ENCODE measurements at regions not wholly inside any gene's neighbourhood (a gene's known extent, or its start where the extent isn't known, plus 50 kb on each side); places are given as distances from the start of the nearest gene placed in this dataset.
A peak's percentile ranks its signal among the peaks of the same experiment; 100 is the strongest.
"Not testable (repeated sequence)": the region's sequence is repeated elsewhere in the genome, so short reads cannot be mapped to it uniquely, and the experiment has no call there.

DNA sequence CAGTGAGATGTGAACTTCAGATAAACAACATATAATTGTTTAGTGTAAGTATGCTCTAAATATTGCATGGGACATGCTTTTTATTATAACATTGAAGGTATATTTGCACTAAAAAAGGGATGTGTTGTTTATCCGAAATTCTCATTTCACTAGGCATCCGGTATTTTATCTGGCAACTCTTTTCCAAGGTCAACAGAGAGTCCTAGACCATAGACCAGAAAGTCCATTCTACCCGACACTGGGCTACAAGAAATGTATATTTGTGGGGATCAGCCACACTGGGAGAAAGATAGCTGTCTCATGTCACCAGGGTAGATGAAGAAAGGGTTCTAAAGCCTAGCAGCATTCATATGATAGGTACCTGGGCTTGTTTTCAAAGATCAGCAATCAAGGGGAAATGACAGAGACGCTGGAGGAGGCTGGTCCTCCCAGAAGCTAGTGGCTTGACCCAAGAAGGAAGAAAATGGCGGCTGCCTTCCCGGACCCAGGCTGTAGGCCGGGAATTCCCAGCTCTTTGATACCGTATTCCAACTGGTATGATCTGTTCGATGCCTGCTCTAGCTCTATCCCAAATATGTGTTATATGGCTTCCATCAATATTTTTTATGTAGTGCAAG, 161.1 kb upstream of the IRF2BP2 start:
- DNase-seq: no peak

GRCh38 chr1:234769986-234770795, 160.2 kb upstream of the IRF2BP2 start:
- no peak for DNase-seq

DNA sequence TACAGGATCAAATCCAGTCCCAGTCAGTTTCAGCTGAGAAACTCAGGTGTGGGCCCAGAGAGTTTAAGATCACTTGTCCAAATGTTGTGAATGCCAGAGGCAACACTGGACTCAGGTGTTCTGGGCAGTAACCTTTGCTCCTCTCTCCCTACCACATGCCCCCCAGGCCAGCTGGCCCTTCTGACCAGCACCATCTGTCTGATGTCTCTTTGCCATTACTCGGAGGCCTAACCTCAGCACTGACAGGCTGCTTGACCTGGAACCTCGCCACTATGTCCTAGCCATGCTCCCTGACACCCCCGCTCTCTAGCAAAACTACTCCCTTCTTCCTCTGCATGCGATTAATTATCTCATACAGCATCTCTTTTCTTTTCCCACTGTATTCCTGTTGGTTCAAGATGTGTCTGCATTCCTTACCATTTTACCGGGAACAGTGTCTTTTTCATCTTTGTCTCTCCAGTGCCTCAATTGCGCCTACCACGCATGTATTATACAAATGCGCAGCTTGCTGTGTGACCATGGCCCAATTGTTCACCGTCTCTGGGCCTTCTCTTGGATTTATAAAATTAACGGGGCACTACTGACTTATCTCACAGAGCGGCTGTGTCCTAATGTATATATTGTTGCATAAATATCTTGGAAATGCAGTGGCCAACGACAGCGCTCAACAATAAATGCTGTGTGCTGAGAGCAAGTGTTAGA, 159.5 kb upstream of the IRF2BP2 start:
- DNase-seq: no peak

DNA sequence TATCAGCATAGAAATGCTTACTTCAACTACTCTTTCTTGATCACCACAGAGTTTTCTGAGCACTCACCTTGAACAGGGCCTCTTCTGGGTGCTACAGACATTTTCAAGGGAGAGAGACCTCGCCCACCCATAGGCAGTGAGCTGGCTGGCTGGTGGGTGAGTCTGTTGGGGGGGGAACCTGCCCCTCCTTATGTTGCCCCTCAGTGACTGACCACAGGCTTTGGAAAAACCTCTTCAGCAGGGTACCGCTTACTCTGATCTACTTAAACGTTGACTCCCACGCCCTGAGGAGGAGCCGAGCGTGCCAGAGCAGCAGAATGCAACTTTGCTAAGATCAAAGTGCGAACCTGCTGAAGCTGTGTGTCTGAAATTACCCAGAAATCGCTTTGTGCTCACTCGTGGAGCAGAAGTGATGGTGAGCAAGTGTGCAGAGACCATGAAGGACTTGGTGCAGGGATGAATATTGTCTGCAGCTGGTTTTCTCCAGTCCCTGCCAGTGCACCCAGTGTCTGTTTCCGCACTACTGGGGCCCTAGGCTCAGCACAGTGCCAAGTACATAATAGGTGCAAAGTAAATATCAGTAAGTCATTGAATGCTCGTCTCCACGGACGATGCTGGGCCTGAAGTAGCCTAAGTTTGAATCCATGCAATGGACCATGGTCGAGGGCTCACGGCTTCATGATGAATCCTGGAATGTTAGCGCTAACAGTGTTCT, 158.7 kb upstream of the IRF2BP2 start:
- DNase-seq: no peak

GRCh38 chr1:234768171-234768568, 158.2 kb upstream of the IRF2BP2 start:
- DNase-seq: no peak

GRCh38 chr1:234765672-234766071, 155.7 kb upstream of the IRF2BP2 start:
- DNase-seq: no peak

DNA sequence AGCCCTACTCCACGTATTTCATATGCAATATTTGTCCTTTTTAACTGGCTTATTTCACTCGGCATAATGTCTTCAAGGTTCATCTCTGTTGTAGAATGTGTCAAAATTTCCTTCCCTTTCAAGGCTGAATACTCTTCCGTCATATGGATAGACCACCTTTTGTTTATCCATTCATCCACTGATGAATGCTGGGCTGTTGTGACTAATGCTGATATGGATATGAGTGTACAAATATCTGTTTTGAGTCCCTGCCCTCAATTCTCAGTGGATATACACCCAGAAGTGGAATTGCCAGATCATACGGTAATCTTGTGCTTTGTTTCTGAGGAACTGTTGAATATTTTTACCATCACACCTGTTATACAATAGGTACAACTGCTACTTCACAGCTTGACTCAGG, 155.2 kb upstream of the IRF2BP2 start:
- DNase-seq: no peak

GRCh38 chr1:234763910-234764309, 153.9 kb upstream of the IRF2BP2 start:
- no peak for DNase-seq

- no peak for DNase-seq
These were observed 153.4 kb upstream of the IRF2BP2 start for GRCh38 chr1:234763367-234763766.

DNA sequence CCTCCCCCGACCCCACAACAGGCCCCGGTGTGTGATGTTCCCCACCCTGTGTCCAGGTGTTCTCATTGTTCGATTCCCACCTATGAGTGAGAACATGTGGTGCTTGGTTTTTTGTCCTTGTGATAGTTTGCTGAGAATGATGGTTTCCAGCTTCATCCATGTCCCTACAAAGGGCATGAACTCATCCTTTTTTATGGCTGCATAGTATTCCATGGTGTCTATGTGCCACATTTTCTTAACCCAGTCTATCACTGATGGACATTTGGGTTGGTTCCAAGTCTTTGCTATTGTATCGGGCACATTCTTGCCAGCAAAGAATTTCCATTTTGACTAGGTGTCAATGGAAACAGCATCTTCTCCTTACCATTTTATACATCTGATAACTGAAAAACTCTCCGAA, 152.1 kb upstream of the IRF2BP2 start:
- not testable (repeated sequence) for DNase-seq

DNA sequence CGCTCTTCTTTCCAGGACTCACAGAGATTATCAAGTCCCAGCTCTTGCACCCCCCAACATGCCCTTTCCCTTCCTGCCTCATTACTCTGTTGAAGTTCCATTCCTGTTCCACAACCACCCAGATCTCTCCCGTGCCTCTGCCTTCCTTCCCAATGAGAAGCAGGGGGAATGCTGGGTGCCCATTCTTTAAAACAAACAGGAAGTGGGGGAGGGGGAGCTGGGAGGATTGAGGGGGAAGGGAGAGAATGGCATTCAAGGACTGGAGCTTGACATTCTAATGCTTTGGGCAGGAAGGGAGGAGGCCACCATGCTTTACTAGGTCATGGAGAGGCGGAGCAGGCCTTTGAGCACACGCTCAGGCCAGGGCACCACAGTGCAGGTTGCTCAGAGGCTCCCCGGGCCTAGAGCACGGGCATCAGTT, 150.3 kb upstream of the IRF2BP2 start:
- DNase-seq: no peak

DNA sequence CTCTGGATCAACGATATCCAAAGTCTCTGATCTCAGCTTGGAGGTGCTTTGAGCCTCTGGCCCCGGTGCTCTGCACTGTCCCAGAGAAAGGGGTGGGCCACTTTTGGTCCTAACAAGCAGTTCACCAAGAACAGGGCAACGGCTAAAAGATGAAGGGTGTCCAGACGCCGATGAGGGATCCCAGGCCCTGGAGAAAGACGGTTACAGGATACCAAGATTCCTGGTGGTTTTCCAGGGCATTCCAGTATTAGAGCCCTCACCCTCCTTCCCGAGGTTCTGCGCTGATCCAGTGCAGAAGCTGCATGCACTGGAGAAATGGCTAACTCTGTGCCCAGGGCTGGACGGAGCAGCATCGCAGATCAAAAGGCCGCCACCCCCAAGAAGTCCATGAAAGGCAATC, 149.9 kb upstream of the IRF2BP2 start:
- no peak for DNase-seq

DNA sequence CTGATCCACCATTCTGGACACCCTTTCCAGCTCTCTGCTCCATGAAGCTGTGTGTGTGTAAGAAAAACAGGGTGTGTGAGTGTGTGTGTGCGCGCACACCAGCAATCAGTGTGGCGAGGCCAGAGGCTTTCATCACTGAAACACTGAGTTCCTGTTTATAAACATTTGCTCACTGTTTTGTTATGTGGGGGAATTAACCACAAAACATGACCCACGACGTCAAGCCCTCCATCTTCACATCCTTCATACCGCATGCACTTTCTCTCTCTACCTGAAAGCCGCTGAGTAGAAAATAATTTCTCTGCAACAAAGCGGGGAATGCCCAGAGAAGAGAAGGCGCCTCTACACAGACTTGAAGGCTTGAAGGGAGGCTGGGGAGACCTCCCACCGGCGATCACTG, 148.9 kb upstream of the IRF2BP2 start:
- DNase-seq: no peak

DNA sequence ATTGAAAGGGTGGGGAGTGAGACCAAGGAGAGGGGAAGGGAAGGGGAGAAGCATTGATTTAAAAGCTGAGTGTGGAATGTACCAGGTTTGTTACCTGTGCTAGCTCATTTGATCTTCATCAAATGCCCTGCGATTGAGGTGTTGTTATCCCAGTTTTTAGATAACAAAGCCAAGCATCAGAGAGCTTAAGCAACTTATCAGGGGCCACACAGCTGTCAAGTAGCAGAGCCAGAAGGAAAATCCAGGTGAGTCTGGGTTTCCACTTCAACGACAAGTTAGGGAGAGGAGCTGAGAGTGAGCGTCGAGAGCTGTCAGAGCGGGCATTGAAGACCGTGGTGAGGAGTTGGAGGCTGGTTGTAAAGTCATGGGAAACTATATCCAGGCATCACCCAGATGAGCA, 146.9 kb upstream of the IRF2BP2 start:
- DNase-seq: no peak

GRCh38 chr1:234756066-234756774, 146.2 kb upstream of the IRF2BP2 start:
- no peak for DNase-seq

- DNase-seq: no peak
These were observed 145.5 kb upstream of the IRF2BP2 start for GRCh38 chr1:234755449-234755863.

GRCh38 chr1:234753979-234754378, 144.0 kb upstream of the IRF2BP2 start:
- DNase-seq: no peak

DNA sequence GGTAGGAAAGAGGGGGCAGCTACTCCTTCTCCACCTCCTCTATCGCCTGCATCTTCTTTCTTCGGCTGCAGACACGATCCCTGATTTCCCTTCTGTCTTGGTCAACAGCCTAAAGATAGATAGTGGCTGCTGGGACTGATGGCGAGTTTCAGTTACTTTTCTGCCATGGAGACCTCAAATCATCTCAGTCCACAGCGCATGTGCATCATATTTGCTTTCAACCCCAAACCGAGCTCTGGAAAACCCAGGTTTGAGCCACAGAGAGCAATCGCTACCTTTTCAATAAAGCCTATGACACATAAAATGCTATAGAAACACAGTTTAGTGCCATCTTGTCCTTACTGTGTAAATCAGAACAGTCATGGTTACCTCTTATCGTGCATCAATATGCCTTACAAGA, 142.9 kb upstream of the IRF2BP2 start:
- no peak for DNase-seq

DNA sequence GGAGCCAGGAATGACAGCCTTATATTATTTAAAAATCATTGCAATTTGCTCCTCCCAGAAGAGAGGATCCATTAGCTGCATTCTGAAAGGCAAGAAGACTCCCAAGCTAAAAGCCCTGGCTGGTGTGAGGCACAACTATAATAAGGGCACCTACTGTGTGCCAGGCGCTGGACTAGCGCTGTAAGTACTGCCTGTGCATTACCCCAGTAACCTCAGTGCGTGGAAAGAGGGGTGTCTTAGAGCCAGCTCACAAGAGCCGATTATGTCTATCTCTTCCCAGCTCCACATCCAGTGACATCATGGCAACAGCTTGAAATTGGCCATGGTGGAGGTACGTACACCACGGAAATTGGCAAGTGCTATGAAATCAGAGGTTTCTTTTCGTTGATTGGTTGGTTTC, 141.7 kb upstream of the IRF2BP2 start:
- DNase-seq: no peak

- peak; percentile 45 for DNase-seq
These were observed 141.1 kb upstream of the IRF2BP2 start for GRCh38 chr1:234750922-234751627.

DNA sequence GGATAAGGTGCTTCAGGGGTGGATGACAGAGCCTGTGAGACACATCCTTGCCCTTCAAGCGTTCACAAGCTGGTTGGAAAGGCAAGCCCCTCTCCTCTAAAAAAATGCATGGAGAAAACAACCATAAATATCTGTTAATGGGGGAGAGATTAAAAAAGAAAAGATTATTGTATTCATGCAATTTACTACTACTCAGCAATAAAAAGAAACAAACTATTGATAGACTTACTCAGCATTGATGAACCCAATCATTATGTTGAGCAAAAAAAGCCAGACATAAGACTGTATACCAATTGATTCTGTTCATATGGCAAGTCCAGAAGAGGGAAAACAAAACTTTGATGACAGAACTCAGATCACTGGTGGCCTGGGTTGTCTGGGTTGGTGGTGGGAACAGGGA, 138.7 kb upstream of the IRF2BP2 start:
- no peak for DNase-seq

DNA sequence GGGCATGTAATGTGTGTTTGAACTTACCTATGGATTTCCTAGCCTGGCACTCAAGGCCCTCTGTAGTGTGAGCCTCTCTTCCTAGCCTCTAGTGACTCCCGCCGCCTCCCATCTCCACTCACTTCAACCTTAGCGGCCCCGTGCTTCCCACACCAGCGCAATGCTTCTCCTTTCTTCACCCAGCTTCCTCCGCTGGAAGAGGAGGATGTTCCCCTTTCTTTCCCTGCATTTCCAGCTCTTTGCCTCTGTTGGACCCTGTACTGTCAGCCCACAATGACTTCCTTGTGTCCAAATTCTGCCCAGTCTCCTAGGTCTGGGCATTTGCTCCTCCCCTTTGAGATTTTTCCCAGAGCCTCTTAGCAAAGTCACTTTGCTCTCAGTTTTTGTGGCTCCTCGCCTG, 138.1 kb upstream of the IRF2BP2 start:
- DNase-seq: no peak

All from NCI-H1417 treated with DMSO at 0.1 percent for 48 hours (cell line).